Neural cell (in vitro differentiated cells): ENCODE measurements at regions not wholly inside any gene's neighbourhood (a gene's known extent, or its start where the extent isn't known, plus 50 kb on each side); places are given as distances from the start of the nearest gene placed in this dataset.

Experiments used
- H2AFZ ChIP-seq: fragments of 200-600, 300-800 bp; sonication (generic), shearing (Covaris generic); 2 replicates; pipeline ENCODE4 v1.6.0; 2014; ENCODE audit warnings: low read depth, mild to moderate bottlenecking, antibody characterized with exemption, low read length, moderate library complexity
- H3F3A ChIP-seq: fragments of 200-600 bp; shearing (Covaris generic); 2 replicates; pipeline ENCODE4 v1.6.1; 2016; ENCODE audit warnings: mild to moderate bottlenecking, moderate library complexity, mixed read lengths, antibody characterized with exemption, low read length; ENCODE audit not compliant: insufficient read depth, poor library complexity, severe bottlenecking
- H3K27ac ChIP-seq: fragments of 200-600, 300-800 bp; sonication (generic), shearing (Covaris generic); 2 replicates; pipeline ENCODE4 v1.5.1; 2014; ENCODE audit warnings: mild to moderate bottlenecking, low read length, moderate library complexity
- H3K27me3 ChIP-seq: fragments of 300-800, 200-600 bp; sonication (generic), shearing (Covaris generic); 2 replicates; pipeline ENCODE4 v1.6.0; 2014; ENCODE audit warnings: mild to moderate bottlenecking, low read depth, low read length, moderate library complexity; ENCODE audit not compliant: insufficient read depth
- H3K36me3 ChIP-seq: fragments of 300-800, 200-600 bp; sonication (generic), shearing (Covaris generic); 2 replicates; pipeline ENCODE4 v1.5.1; 2014; ENCODE audit warnings: mild to moderate bottlenecking, antibody characterized with exemption, low read length, moderate library complexity; ENCODE audit not compliant: insufficient read depth
- H3K4me2 ChIP-seq: fragments of 300-800, 200-600 bp; sonication (generic), shearing (Covaris generic); 2 replicates; pipeline ENCODE4 v1.6.0; 2014; ENCODE audit warnings: mild to moderate bottlenecking, low read length
- H3K4me3 ChIP-seq: fragments of 300-800, 200-600 bp; sonication (generic), shearing (Covaris generic); 2 replicates; pipeline ENCODE4 v1.5.1; 2014; ENCODE audit warnings: mild to moderate bottlenecking, low read length, moderate library complexity
- H3K79me2 ChIP-seq: fragments of 200-600 bp; shearing (Covaris generic); replicated peaks from 2 replicates; pipeline ENCODE4 v1.6.0; 2014; ENCODE audit warnings: mild to moderate bottlenecking, low read length, moderate library complexity; ENCODE audit not compliant: insufficient read depth
- H3K9ac ChIP-seq: fragments of 300-800, 200-600 bp; sonication (generic), shearing (Covaris generic); 2 replicates; pipeline ENCODE4 v1.6.1; 2016; ENCODE audit warnings: mild to moderate bottlenecking, low read length, mixed read lengths
- H3K9me2 ChIP-seq: fragments of 200-600 bp; shearing (Covaris generic); 2 replicates; pipeline ENCODE4 v1.6.1; 2016; ENCODE audit warnings: mild to moderate bottlenecking, low read length, mixed read lengths; ENCODE audit not compliant: insufficient read depth
- H3K9me3 ChIP-seq: fragments of 200-600, 300-800 bp; sonication (generic), shearing (Covaris generic); 2 replicates; pipeline ENCODE4 v1.6.1; 2016; ENCODE audit warnings: mild to moderate bottlenecking, mixed run types, low read length, moderate library complexity, mixed read lengths
- H4K20me1 ChIP-seq: fragments of 200-600 bp; shearing (Covaris generic); 2 replicates; pipeline ENCODE4 v1.6.1; 2016; ENCODE audit warnings: mild to moderate bottlenecking, mixed run types; ENCODE audit not compliant: insufficient read depth
- EP300 ChIP-seq: fragments of 450-650 bp; conservative IDR thresholded peaks from 2 replicates; pipeline ENCODE4 v1.6.1; 2014; ENCODE audit warnings: antibody characterized with exemption, mild to moderate bottlenecking, moderate library complexity; ENCODE audit not compliant: poor library complexity, severe bottlenecking
- EZH2 ChIP-seq: fragments of 200-600, 300-800 bp; shearing (Covaris generic), sonication (generic); IDR thresholded peaks from 2 replicates; pipeline ENCODE4 v1.6.1; 2014; ENCODE audit warnings: antibody characterized with exemption, low read length, borderline replicate concordance, mild to moderate bottlenecking; ENCODE audit not compliant: insufficient read depth, poor library complexity, severe bottlenecking
- MXI1 ChIP-seq: fragments of 450-650 bp; conservative IDR thresholded peaks from 2 replicates; pipeline ENCODE4 v1.6.1; 2014; ENCODE audit warnings: antibody characterized with exemption, mild to moderate bottlenecking; ENCODE audit not compliant: poor library complexity, severe bottlenecking
- POLR2AphosphoS5 ChIP-seq: IDR thresholded peaks from 2 replicates; pipeline ENCODE4 v1.6.1; 2012
- RAD21 ChIP-seq: fragments of 450-650 bp; conservative IDR thresholded peaks from 2 replicates; pipeline ENCODE4 v1.6.1; 2014; ENCODE audit warnings: antibody characterized with exemption, mild to moderate bottlenecking, moderate library complexity
- SMC3 ChIP-seq: fragments of 450-650 bp; conservative IDR thresholded peaks from 2 replicates; pipeline ENCODE4 v1.6.1; 2014; ENCODE audit warnings: antibody characterized with exemption, mild to moderate bottlenecking, moderate library complexity; ENCODE audit not compliant: poor library complexity
- TAF1 ChIP-seq: IDR thresholded peaks from 2 replicates; pipeline ENCODE4 v1.6.1; 2012; ENCODE audit warnings: low read depth
- TF ChIP-seq, protein P1 (sequence below): IDR thresholded peaks from 2 replicates; pipeline ENCODE4 v1.6.1; 2012; ENCODE audit warnings: borderline replicate concordance
- TF ChIP-seq, protein P2 (sequence below): fragments of 450-650 bp; IDR thresholded peaks from 2 replicates; pipeline ENCODE4 v1.5.1; 2014; ENCODE audit warnings: antibody characterized with exemption, mild to moderate bottlenecking, moderate library complexity; ENCODE audit not compliant: poor library complexity, severe bottlenecking

DNA sequence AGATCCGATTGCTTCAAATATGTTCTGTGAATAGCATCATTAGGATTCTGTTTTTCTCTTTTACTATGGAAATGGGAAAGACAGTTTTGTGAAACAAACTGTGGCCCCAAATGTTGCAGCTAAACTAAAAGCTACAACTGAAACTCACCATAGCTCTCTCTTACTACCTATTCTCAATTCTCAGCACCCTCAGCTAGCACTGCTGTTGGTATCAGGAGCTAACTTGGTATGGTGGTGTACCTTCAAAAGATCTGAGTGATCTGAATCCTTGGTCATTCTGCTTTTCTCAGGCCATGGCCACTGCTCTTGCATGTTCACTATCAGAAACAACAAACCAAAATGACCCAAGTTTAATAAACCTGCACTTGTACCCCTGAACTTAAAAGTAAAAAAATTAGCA is 1208.0 kb downstream of the SORCS1 start:
- Histone ChIP-seq H3K27ac (no peak overlapping the region), H3K27me3 (no peaks in the 10 kb centered on the region), H3K4me2 (no peak overlapping the region), H3K9ac (no peak overlapping the region), H2AFZ (no peak overlapping the region), H3K79me2 (no peaks in the 10 kb centered on the region), H3K9me3 (no peaks in the 10 kb centered on the region), H3F3A (no peaks in the 10 kb centered on the region), H3K4me3 (no peak overlapping the region), H3K36me3 (no peaks in the 10 kb centered on the region), H4K20me1 (no peaks in the 10 kb centered on the region), H3K9me2 (no peaks in the 10 kb centered on the region)
- TF ChIP-seq TAF1: no peak
- TF ChIP-seq, protein P1, sequence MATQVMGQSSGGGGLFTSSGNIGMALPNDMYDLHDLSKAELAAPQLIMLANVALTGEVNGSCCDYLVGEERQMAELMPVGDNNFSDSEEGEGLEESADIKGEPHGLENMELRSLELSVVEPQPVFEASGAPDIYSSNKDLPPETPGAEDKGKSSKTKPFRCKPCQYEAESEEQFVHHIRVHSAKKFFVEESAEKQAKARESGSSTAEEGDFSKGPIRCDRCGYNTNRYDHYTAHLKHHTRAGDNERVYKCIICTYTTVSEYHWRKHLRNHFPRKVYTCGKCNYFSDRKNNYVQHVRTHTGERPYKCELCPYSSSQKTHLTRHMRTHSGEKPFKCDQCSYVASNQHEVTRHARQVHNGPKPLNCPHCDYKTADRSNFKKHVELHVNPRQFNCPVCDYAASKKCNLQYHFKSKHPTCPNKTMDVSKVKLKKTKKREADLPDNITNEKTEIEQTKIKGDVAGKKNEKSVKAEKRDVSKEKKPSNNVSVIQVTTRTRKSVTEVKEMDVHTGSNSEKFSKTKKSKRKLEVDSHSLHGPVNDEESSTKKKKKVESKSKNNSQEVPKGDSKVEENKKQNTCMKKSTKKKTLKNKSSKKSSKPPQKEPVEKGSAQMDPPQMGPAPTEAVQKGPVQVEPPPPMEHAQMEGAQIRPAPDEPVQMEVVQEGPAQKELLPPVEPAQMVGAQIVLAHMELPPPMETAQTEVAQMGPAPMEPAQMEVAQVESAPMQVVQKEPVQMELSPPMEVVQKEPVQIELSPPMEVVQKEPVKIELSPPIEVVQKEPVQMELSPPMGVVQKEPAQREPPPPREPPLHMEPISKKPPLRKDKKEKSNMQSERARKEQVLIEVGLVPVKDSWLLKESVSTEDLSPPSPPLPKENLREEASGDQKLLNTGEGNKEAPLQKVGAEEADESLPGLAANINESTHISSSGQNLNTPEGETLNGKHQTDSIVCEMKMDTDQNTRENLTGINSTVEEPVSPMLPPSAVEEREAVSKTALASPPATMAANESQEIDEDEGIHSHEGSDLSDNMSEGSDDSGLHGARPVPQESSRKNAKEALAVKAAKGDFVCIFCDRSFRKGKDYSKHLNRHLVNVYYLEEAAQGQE: no peak
- TF ChIP-seq, protein P2, sequence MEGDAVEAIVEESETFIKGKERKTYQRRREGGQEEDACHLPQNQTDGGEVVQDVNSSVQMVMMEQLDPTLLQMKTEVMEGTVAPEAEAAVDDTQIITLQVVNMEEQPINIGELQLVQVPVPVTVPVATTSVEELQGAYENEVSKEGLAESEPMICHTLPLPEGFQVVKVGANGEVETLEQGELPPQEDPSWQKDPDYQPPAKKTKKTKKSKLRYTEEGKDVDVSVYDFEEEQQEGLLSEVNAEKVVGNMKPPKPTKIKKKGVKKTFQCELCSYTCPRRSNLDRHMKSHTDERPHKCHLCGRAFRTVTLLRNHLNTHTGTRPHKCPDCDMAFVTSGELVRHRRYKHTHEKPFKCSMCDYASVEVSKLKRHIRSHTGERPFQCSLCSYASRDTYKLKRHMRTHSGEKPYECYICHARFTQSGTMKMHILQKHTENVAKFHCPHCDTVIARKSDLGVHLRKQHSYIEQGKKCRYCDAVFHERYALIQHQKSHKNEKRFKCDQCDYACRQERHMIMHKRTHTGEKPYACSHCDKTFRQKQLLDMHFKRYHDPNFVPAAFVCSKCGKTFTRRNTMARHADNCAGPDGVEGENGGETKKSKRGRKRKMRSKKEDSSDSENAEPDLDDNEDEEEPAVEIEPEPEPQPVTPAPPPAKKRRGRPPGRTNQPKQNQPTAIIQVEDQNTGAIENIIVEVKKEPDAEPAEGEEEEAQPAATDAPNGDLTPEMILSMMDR: no peak
- TF ChIP-seq POLR2AphosphoS5: no peak
- no peak for TF ChIP-seq EP300
- no peak for TF ChIP-seq EZH2
- TF ChIP-seq RAD21: no peak
- no peak for TF ChIP-seq SMC3
- no peak for TF ChIP-seq MXI1

DNA sequence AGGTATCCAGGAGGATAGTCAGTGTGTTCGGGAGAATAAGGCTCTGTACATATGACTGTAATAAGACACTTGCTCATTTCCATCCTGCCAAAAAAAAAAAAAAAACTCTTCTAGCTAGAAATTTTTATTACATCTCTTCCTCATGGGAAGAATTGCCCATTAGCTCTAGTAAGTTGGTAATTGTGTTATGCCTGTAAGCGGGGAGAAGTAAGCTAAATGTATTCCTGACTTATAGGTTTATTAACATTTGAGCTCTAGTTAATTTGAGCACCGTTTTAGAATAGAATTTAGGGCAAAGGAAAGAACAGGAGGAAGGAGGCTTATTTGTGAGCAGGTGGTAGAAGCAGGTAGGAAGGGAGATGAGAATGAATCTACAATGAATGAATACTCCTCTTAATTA is 1210.6 kb downstream of the SORCS1 start:
- Histone ChIP-seq H3K9me3 (no peaks in the 10 kb centered on the region), H3K36me3 (no peaks in the 10 kb centered on the region), H3K27ac (no peak overlapping the region), H3K9me2 (no peaks in the 10 kb centered on the region), H3K4me3 (no peak overlapping the region), H3K9ac (no peak overlapping the region), H4K20me1 (no peaks in the 10 kb centered on the region), H3K27me3 (no peaks in the 10 kb centered on the region), H3F3A (no peaks in the 10 kb centered on the region), H2AFZ (no peak overlapping the region), H3K79me2 (no peaks in the 10 kb centered on the region), H3K4me2 (no peak overlapping the region)
- TF ChIP-seq SMC3 (no peak), MXI1 (no peak), EP300 (no peak), TAF1 (no peak), EZH2 (no peak), POLR2AphosphoS5 (no peak), RAD21 (no peak)
- TF ChIP-seq, protein P1: no peak
- TF ChIP-seq, protein P2: no peak
